Neural cell (in vitro differentiated cells): ENCODE measurements at regions not wholly inside any gene's neighbourhood (a gene's known extent, or its start where the extent isn't known, plus 50 kb on each side); places are given as distances from the start of the nearest gene placed in this dataset.

Experiments
- H2AFZ ChIP-seq: fragments of 200-600, 300-800 bp; sonication (generic), shearing (Covaris generic); 2 replicates; pipeline ENCODE4 v1.6.0; 2014; ENCODE audit warnings: low read depth, mild to moderate bottlenecking, antibody characterized with exemption, low read length, moderate library complexity
- H3F3A ChIP-seq: fragments of 200-600 bp; shearing (Covaris generic); 2 replicates; pipeline ENCODE4 v1.6.1; 2016; ENCODE audit warnings: mild to moderate bottlenecking, moderate library complexity, mixed read lengths, antibody characterized with exemption, low read length; ENCODE audit not compliant: insufficient read depth, poor library complexity, severe bottlenecking
- H3K27ac ChIP-seq: fragments of 200-600, 300-800 bp; sonication (generic), shearing (Covaris generic); 2 replicates; pipeline ENCODE4 v1.5.1; 2014; ENCODE audit warnings: mild to moderate bottlenecking, low read length, moderate library complexity
- H3K27me3 ChIP-seq: fragments of 300-800, 200-600 bp; sonication (generic), shearing (Covaris generic); 2 replicates; pipeline ENCODE4 v1.6.0; 2014; ENCODE audit warnings: mild to moderate bottlenecking, low read depth, low read length, moderate library complexity; ENCODE audit not compliant: insufficient read depth
- H3K36me3 ChIP-seq: fragments of 300-800, 200-600 bp; sonication (generic), shearing (Covaris generic); 2 replicates; pipeline ENCODE4 v1.5.1; 2014; ENCODE audit warnings: mild to moderate bottlenecking, antibody characterized with exemption, low read length, moderate library complexity; ENCODE audit not compliant: insufficient read depth
- H3K4me2 ChIP-seq: fragments of 300-800, 200-600 bp; sonication (generic), shearing (Covaris generic); 2 replicates; pipeline ENCODE4 v1.6.0; 2014; ENCODE audit warnings: mild to moderate bottlenecking, low read length
- H3K4me3 ChIP-seq: fragments of 300-800, 200-600 bp; sonication (generic), shearing (Covaris generic); 2 replicates; pipeline ENCODE4 v1.5.1; 2014; ENCODE audit warnings: mild to moderate bottlenecking, low read length, moderate library complexity
- H3K79me2 ChIP-seq: fragments of 200-600 bp; shearing (Covaris generic); replicated peaks from 2 replicates; pipeline ENCODE4 v1.6.0; 2014; ENCODE audit warnings: mild to moderate bottlenecking, low read length, moderate library complexity; ENCODE audit not compliant: insufficient read depth
- H3K9ac ChIP-seq: fragments of 300-800, 200-600 bp; sonication (generic), shearing (Covaris generic); 2 replicates; pipeline ENCODE4 v1.6.1; 2016; ENCODE audit warnings: mild to moderate bottlenecking, low read length, mixed read lengths
- H3K9me2 ChIP-seq: fragments of 200-600 bp; shearing (Covaris generic); 2 replicates; pipeline ENCODE4 v1.6.1; 2016; ENCODE audit warnings: mild to moderate bottlenecking, low read length, mixed read lengths; ENCODE audit not compliant: insufficient read depth
- H3K9me3 ChIP-seq: fragments of 200-600, 300-800 bp; sonication (generic), shearing (Covaris generic); 2 replicates; pipeline ENCODE4 v1.6.1; 2016; ENCODE audit warnings: mild to moderate bottlenecking, mixed run types, low read length, moderate library complexity, mixed read lengths
- H4K20me1 ChIP-seq: fragments of 200-600 bp; shearing (Covaris generic); 2 replicates; pipeline ENCODE4 v1.6.1; 2016; ENCODE audit warnings: mild to moderate bottlenecking, mixed run types; ENCODE audit not compliant: insufficient read depth
- CTCF ChIP-seq: fragments of 450-650 bp; IDR thresholded peaks from 2 replicates; pipeline ENCODE4 v1.5.1; 2014; ENCODE audit warnings: antibody characterized with exemption, mild to moderate bottlenecking, moderate library complexity; ENCODE audit not compliant: poor library complexity, severe bottlenecking
- EP300 ChIP-seq: fragments of 450-650 bp; conservative IDR thresholded peaks from 2 replicates; pipeline ENCODE4 v1.6.1; 2014; ENCODE audit warnings: antibody characterized with exemption, mild to moderate bottlenecking, moderate library complexity; ENCODE audit not compliant: poor library complexity, severe bottlenecking
- EZH2 ChIP-seq: fragments of 200-600, 300-800 bp; shearing (Covaris generic), sonication (generic); IDR thresholded peaks from 2 replicates; pipeline ENCODE4 v1.6.1; 2014; ENCODE audit warnings: antibody characterized with exemption, low read length, borderline replicate concordance, mild to moderate bottlenecking; ENCODE audit not compliant: insufficient read depth, poor library complexity, severe bottlenecking
- MXI1 ChIP-seq: fragments of 450-650 bp; conservative IDR thresholded peaks from 2 replicates; pipeline ENCODE4 v1.6.1; 2014; ENCODE audit warnings: antibody characterized with exemption, mild to moderate bottlenecking; ENCODE audit not compliant: poor library complexity, severe bottlenecking
- POLR2AphosphoS5 ChIP-seq: IDR thresholded peaks from 2 replicates; pipeline ENCODE4 v1.6.1; 2012
- RAD21 ChIP-seq: fragments of 450-650 bp; conservative IDR thresholded peaks from 2 replicates; pipeline ENCODE4 v1.6.1; 2014; ENCODE audit warnings: antibody characterized with exemption, mild to moderate bottlenecking, moderate library complexity
- REST ChIP-seq: IDR thresholded peaks from 2 replicates; pipeline ENCODE4 v1.6.1; 2012; ENCODE audit warnings: borderline replicate concordance
- SMC3 ChIP-seq: fragments of 450-650 bp; conservative IDR thresholded peaks from 2 replicates; pipeline ENCODE4 v1.6.1; 2014; ENCODE audit warnings: antibody characterized with exemption, mild to moderate bottlenecking, moderate library complexity; ENCODE audit not compliant: poor library complexity
- TAF1 ChIP-seq: IDR thresholded peaks from 2 replicates; pipeline ENCODE4 v1.6.1; 2012; ENCODE audit warnings: low read depth

- TF ChIP-seq EZH2, result no peak
- TF ChIP-seq EP300, result no peak
- no peak for TF ChIP-seq POLR2AphosphoS5
- TF ChIP-seq CTCF, result no peak
- Histone ChIP-seq H3K79me2 (no peaks in the 10 kb centered on the region), H3K27me3 (no peaks in the 10 kb centered on the region), H3K9me3 (no peaks in the 10 kb centered on the region), H3K9me2 (no peaks in the 10 kb centered on the region), H3K4me3 (no peak overlapping the region), H2AFZ (no peak overlapping the region), H3K4me2 (no peak overlapping the region), H3K9ac (no peak overlapping the region), H3F3A (no peaks in the 10 kb centered on the region), H3K36me3 (no peaks in the 10 kb centered on the region), H3K27ac (no peak overlapping the region), H4K20me1 (no peaks in the 10 kb centered on the region)
Measured at GRCh38 chr5:125207856-125208255, 461.4 kb upstream of the ZNF608 start.

GRCh38 chr5:125209650-125210049 is 463.2 kb upstream of the ZNF608 start:
- Histone ChIP-seq H3K9me3 (no peaks in the 10 kb centered on the region), H3F3A (no peaks in the 10 kb centered on the region), H2AFZ (no peak overlapping the region), H4K20me1 (no peaks in the 10 kb centered on the region), H3K4me2 (no peak overlapping the region), H3K36me3 (no peaks in the 10 kb centered on the region), H3K27me3 (no peaks in the 10 kb centered on the region), H3K9ac (no peak overlapping the region), H3K79me2 (no peaks in the 10 kb centered on the region), H3K9me2 (no peaks in the 10 kb centered on the region), H3K27ac (no peak overlapping the region), H3K4me3 (no peak overlapping the region)
- TF ChIP-seq EZH2, result no peak
- TF ChIP-seq TAF1, result no peak
- no peak for TF ChIP-seq POLR2AphosphoS5
- TF ChIP-seq RAD21, result no peak
- TF ChIP-seq REST, result no peak
- TF ChIP-seq CTCF, result no peak
- TF ChIP-seq SMC3, result no peak
- TF ChIP-seq MXI1, result no peak
- TF ChIP-seq EP300, result no peak
